ENCODE measurements at regions not wholly inside any gene's neighbourhood (a gene's known extent, or its start where the extent isn't known, plus 50 kb on each side); places are given as distances from the start of the nearest gene placed in this dataset.

- Histone ChIP-seq H3K4me3 (ENCODE audit: low read length) (no peak overlapping the region), H3K4me1 (ENCODE audit: insufficient read depth, low read length) (no peaks in the 10 kb centered on the region), H3K27ac (ENCODE audit: low read length) (no peak overlapping the region), H3K36me3 (ENCODE audit: low read depth, low read length) (no peaks in the 10 kb centered on the region), H3K27me3 (ENCODE audit: low read length) (no peaks in the 10 kb centered on the region), H3K4me2 (ENCODE audit: low read length) (no peak overlapping the region), H3F3A (ENCODE audit: low read length, unreplicated experiment) (no peaks in the 10 kb centered on the region), H2AFZ (ENCODE audit: low read length) (no peak overlapping the region), H3K9me2 (replicated peaks; ENCODE audit: low read length) (no peaks in the 10 kb centered on the region), H3K79me2 (ENCODE audit: low read length) (no peaks in the 10 kb centered on the region), H3K9ac (ENCODE audit: low read length) (no peak overlapping the region), H3K9me3 (ENCODE audit: low read length) (no peaks in the 10 kb centered on the region), H4K20me1 (ENCODE audit: low read length) (no peaks in the 10 kb centered on the region)
- CTCF ChIA-PET, result no interaction called here
- intact Hi-C loops (cut with micrococcal nuclease), result no loop called here
- DNase-seq (no peak), ATAC-seq (no peak)
- TF ChIP-seq EZH2phosphoT487 (IDR thresholded peaks at IDR 0.05; ENCODE audit: borderline replicate concordance, low read length) (no peak), EZH2 (IDR thresholded peaks at IDR 0.05; ENCODE audit: low read length, unreplicated experiment) (no peak), CTCF (conservative IDR thresholded peaks at IDR 0.05; ENCODE audit: low read depth, low read length) (no peak)
- BruUV-seq (replicated peaks), result no TSS peak
- POLR2A ChIA-PET (ENCODE audit: unreplicated experiment), result no interaction called here
These were observed 340.8 kb upstream of the KIAA1217 start for GRCh38 chr10:23868121-23868520.

- CTCF ChIA-PET, result no interaction called here
- no peak overlapping the region for H3K9ac ChIP-seq (ENCODE audit: low read length)
- no peaks in the 10 kb centered on the region for H3K36me3 ChIP-seq (ENCODE audit: low read depth, low read length)
- H4K20me1 ChIP-seq (ENCODE audit: low read length), result no peaks in the 10 kb centered on the region
- POLR2A ChIA-PET (ENCODE audit: unreplicated experiment), result no interaction called here
- ATAC-seq (no peak), DNase-seq (no peak)
- no peaks in the 10 kb centered on the region for H3K9me3 ChIP-seq (ENCODE audit: low read length)
- no peak overlapping the region for H3K27ac ChIP-seq (ENCODE audit: low read length)
- no peaks in the 10 kb centered on the region for H3K4me1 ChIP-seq (ENCODE audit: insufficient read depth, low read length)
- H3K9me2 ChIP-seq (replicated peaks; ENCODE audit: low read length), result no peaks in the 10 kb centered on the region
- H3K4me2 ChIP-seq (ENCODE audit: low read length), result no peak overlapping the region
- H3F3A ChIP-seq (ENCODE audit: low read length, unreplicated experiment), result no peaks in the 10 kb centered on the region
- no peak overlapping the region for H2AFZ ChIP-seq (ENCODE audit: low read length)
- intact Hi-C loops (cut with micrococcal nuclease), result no loop called here
- TF ChIP-seq CTCF (conservative IDR thresholded peaks at IDR 0.05; ENCODE audit: low read depth, low read length) (no peak), EZH2phosphoT487 (IDR thresholded peaks at IDR 0.05; ENCODE audit: borderline replicate concordance, low read length) (no peak)
- H3K79me2 ChIP-seq (ENCODE audit: low read length), result no peaks in the 10 kb centered on the region
- BruUV-seq (replicated peaks), result no TSS peak
- H3K27me3 ChIP-seq (ENCODE audit: low read length), result no peaks in the 10 kb centered on the region
- H3K4me3 ChIP-seq (ENCODE audit: low read length), result no peak overlapping the region
These were observed 339.4 kb upstream of the KIAA1217 start for GRCh38 chr10:23869548-23869947.

DNA sequence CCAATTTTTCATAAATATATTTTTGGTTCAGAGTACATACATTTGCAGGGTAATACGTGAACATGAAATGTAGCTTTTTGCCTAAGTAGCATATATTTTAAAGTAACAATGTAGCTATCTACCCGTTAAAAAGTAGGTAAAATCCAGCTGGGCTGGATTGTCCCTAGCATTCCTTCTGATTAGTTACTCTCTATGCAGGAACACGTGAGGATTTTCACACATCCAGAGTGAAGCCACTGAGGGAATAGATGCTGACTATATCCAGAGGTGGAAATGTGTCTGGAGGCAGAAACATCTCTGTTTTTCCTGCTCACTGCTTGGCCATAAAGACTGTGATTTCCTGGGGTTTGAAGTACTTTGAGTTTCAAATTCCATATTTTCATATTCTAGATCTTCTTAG is 338.9 kb upstream of the KIAA1217 start:
- DNase-seq, result no peak
- Histone ChIP-seq H4K20me1 (ENCODE audit: low read length) (no peaks in the 10 kb centered on the region), H3K27me3 (ENCODE audit: low read length) (no peaks in the 10 kb centered on the region), H3K4me3 (ENCODE audit: low read length) (no peak overlapping the region), H3K79me2 (ENCODE audit: low read length) (no peaks in the 10 kb centered on the region), H3K9me2 (replicated peaks; ENCODE audit: low read length) (no peaks in the 10 kb centered on the region), H2AFZ (ENCODE audit: low read length) (no peak overlapping the region), H3K4me1 (ENCODE audit: insufficient read depth, low read length) (no peaks in the 10 kb centered on the region), H3K27ac (ENCODE audit: low read length) (no peak overlapping the region), H3F3A (ENCODE audit: low read length, unreplicated experiment) (no peaks in the 10 kb centered on the region), H3K9me3 (ENCODE audit: low read length) (no peaks in the 10 kb centered on the region), H3K36me3 (ENCODE audit: low read depth, low read length) (no peaks in the 10 kb centered on the region), H3K9ac (ENCODE audit: low read length) (no peak overlapping the region), H3K4me2 (ENCODE audit: low read length) (no peak overlapping the region)
- ChIA-PET POLR2A (ENCODE audit: unreplicated experiment) (no interaction called here), CTCF (no interaction called here)
- intact Hi-C loops (cut with micrococcal nuclease), result no loop called here
- TF ChIP-seq EZH2 (IDR thresholded peaks at IDR 0.05; ENCODE audit: low read length, unreplicated experiment) (no peak), EZH2phosphoT487 (IDR thresholded peaks at IDR 0.05; ENCODE audit: borderline replicate concordance, low read length) (no peak), CTCF (conservative IDR thresholded peaks at IDR 0.05; ENCODE audit: low read depth, low read length) (no peak)
- no peak for ATAC-seq
- BruUV-seq (replicated peaks), result no TSS peak
